ENCODE measurements at regions not wholly inside any gene's neighbourhood (a gene's known extent, or its start where the extent isn't known, plus 50 kb on each side); places are given as distances from the start of the nearest gene placed in this dataset.

DNA sequence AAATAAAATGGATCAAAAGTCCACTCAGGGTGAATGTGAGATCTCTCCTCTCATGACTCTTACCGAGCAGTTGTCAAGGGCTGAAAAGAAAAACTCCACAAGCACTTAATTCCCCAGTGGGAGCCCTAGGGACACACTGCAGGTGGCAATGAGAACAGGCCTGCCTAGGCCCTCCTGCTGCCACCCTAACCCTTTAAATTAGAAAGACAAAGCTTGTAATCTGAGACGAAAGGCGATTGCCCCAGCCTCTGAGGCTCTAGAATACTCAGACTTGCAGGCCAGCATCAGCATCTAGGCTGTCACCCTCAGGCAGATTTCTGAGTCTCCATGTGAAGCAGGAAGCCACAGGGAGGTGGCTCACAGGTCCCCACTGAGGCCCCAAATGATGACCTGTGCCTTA lies 457.0 kb upstream of the MYT1L start:
- TF ChIP-seq POLR2A (IDR thresholded peaks at IDR 0.05) (no peak), EP300 (IDR thresholded peaks at IDR 0.05) (no peak)
